ENCODE measurements at regions not wholly inside any gene's neighbourhood (a gene's known extent, or its start where the extent isn't known, plus 50 kb on each side); places are given as distances from the start of the nearest gene placed in this dataset.
"Not testable (repeated sequence)": the region's sequence is repeated elsewhere in the genome, so short reads cannot be mapped to it uniquely, and the experiment has no call there.

DNA sequence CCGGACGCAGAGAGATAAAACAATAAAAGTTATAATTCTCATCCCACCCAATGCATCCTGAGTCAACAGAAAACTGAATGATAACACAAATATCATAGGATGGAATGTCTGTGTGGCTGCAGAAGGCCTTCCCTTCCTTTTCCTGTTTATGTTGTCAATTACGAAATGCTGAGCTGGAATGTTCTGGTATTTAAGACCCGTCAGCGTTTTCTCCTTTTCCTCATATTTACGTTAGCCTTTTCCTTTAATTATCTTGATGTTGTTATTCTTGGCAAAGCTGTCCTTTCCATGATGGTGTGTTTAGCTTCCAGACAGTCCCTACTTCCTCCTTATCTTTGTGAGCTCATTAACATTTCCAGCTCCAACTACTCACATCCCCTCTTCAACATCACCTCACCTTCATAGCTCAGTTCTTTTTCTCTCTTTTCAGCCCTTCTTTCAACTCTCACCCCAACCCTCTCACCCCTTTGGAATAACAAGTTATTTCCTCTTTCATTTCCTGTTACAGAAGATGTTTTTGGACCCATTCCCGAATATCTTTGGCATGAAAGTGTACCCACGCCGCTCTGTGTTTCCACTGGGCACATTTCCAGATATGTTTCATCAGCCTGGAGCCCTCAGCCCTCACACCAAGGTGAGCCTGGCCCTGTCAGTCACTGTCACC is 221.6 kb downstream of the NR2F1-AS1 start:
- DNase-seq, result no peak

DNA sequence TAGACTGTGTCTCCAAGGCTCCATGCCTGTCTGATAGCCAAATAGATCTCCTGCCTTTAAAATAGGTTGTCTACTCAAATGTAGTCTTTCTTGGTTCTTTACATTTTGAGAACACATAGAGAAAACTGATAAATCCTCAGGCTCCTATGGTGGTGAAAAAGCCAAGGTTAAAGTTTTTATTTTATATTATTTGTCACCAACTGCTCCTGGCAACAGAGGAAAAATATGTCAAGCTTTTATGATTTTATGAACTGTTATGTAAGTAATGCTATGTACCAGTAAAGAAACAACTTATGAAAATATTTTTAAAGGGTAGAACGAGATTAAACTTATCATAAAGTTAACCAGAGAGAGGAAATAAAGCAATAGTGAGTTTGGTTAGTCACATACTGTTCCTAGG is 222.8 kb downstream of the NR2F1-AS1 start:
- no peak for DNase-seq

DNA sequence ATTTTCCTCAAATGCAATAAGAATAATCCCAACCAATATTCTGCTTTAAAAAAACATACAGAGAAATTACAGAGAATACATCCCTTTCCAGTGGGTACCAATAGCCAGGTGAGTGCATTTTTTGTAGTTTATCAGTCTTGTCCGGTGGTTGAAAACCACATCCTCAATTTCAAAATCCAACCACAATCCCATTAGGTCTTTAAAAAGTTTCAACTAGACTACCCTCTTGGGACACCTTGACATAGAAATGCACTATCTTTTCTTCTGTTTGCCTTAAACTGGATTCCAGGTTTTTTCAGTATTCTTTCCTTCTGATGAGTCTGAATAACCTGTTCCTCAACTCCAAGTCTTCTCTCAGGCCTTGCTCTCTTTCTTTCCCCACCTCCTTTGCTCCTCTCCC is 223.3 kb downstream of the NR2F1-AS1 start:
- DNase-seq, result no peak

DNA sequence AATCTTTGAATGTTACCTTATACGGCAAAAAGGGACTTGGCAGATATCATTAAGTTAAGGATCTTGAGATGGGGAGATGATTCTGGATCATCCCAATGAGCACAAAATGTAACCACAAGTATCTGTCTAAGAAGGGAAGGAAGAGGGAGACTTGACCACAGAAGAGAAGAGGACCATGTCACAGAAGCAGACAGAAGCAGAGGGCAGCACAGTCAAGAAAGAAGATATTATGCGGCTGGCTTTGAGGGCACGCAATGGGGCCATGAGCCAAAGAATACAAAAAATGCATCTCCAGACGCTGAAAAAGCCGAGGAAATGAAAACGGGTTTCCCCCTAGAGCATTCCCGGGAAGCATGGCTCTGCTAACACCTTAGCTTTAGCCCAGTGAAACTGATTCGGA is 225.3 kb downstream of the NR2F1-AS1 start:
- no peak for DNase-seq

DNA sequence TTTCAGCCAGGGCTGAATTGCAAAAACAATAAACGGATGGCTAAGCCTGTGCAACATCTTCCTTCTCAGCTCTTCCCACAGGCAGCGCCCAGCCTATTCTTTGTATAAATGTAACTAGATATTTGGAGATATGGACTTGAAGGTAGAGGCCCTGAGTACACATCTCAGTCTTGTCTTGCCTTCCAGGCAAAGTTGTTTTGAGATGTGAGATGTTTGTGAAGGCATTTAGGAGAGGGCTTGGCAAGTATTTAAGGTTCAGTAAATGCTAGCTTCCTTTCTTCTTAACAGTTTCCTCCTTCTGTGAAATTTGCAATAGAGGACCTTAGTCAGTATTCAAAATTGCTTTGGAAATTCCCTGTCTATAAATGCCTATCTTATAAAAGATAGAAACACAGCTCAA is 228.8 kb downstream of the NR2F1-AS1 start:
- DNase-seq, result no peak

DNA sequence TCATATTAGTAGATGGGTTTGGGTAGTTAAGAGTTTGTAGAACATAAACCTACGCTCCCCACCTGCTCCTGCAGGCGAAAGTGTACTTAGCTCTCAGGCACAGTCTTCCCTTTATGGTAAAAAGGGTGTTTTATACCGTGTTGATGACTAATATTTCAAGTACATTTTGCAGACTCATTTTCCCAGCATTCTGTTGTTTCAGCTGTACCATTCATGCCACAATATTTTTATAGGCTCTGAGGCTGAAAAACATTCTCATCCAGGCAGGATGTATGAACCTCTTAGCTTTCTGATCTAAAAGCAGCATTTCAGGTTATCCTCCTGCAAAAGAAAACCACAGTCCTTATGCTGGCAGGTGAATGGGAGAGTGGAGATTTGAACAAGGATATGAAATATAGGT is 231.4 kb downstream of the NR2F1-AS1 start:
- no peak for DNase-seq

DNA sequence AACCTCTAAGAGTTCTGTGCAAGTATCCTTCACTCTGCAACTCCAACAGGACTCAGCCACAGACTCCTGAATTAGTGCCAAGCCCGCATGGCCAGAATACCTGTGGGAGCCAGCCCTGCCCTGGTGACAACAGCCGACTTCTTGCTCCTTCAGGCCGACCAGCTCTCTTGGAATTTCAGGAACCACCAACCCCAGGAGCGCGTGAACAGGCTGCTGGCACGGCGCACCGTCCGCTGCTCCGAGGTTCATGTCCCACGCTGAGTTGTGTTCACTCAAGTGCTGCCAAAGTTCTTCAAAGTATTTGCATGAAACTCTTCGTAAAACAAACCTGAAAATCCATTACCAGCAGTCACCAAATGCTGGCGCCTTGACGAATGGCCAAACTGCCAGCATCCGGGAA is 232.8 kb downstream of the NR2F1-AS1 start:
- DNase-seq, result no peak

DNA sequence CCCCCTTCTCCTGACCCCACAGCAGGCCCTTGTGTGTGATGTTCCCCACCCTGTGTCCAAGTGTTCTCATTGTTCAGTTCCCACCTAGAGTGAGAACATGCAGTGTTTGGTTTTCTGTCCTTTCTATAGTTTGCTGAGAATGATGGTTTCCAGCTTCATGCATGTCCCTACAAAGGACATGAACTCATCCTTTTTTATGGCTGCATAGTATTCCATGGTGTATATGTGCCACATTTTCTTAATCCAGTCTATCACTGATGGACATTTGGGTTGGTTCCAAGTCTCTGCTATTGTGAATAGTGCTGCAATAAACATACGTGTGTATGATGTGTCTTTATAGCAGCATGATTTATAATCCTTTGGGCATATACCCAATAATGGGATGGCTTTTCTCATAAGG is 234.2 kb downstream of the NR2F1-AS1 start:
- not testable (repeated sequence) for DNase-seq

DNA sequence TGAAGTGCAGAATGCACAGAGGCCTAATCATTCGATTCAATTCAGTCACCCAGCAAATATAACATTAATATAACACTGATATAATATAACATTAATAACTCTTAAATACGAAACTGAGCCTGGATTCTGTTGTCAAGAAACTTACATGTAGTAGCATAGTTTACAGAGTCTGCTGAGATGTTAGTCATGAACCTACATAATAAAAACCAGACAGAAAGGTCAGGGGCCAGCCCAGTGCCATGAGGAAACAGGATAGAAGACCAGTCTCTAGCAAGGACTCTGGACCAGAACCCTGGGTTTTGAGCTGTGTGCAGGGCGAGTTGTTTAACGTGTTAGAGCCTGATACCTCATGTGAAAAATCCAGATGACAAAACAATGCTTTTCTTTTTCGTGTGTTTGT is 234.7 kb downstream of the NR2F1-AS1 start:
- no peak for DNase-seq

DNA sequence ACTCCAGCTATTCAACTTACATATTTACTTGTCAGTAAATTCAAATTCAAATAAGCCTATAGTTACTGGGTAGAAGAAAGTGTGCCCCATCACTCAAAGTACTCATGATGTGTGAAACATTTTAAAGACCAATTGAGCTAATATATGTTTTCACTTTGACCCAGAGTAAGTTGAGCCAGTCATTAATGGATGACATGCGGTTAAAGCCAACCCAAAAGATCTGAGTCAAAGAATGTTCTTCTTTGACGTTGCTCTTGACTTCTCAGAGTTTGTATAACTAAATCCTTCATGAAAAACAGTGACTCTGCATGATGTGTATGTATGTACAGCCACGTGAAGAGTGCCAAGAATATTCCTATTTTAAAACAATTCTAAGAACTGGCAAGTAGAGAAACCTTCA is 237.4 kb downstream of the NR2F1-AS1 start:
- no peak for DNase-seq

DNA sequence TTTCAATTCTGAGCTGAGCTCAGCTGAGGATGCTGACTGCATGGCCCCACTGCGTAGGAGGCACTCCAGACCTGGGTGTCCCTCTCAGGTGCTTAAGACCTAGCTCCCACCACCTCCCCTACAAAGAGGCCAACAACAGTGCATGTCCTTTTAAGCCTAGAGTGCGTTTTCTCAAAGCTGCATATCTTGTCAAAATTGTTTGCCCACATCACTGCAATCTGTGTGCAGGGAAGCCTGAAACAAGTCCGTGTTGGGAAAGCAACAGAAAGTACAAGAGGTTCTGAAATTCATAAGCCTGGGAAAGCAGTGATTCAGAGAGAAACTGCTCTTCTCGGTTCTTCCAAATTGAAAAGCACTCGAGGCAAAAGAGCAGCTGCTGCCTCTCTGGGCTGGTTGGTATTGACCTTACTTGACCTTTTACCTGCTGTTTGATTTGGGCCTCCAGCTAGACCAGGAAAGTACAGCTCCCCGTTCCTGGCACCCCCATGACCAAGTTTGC is 238.4 kb downstream of the NR2F1-AS1 start:
- no peak for DNase-seq

DNA sequence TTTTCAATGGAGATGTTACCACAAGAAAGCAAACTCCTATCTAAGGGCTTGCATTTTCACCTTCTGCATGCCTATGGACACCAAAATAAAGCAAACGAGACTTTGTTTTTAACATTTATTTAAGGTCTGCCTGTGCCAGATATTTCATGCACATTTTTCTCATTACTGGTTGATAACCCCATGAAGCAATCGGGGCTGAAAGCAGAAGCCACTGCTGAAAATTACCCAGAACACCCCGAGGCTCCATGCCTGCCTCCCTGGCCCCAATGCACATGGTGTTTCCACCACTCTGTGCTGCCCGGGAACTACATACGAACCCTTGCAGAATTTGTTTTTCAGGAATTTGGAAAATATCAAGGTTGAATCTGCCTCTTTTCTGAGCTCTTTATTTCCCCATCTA is 240.1 kb downstream of the NR2F1-AS1 start:
- no peak for DNase-seq

DNA sequence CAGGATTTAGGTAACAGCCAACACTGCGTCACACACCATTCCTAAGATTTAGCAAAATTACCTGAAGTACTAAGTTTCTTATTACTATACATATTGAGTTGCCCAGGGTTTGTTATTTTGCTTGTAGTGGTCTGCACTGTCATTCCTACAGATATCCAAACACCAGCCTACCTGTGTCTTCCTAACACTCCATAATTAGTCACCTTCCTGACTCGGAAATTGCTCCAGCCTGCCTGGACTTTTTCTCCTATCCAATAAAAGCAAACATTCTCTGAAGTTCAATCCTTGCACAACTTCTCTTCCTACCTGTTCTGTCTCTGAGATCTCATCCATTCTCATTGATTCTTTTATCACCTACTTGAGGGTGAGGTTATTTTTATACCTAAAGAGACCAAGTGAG is 243.9 kb downstream of the NR2F1-AS1 start:
- DNase-seq, result no peak

DNA sequence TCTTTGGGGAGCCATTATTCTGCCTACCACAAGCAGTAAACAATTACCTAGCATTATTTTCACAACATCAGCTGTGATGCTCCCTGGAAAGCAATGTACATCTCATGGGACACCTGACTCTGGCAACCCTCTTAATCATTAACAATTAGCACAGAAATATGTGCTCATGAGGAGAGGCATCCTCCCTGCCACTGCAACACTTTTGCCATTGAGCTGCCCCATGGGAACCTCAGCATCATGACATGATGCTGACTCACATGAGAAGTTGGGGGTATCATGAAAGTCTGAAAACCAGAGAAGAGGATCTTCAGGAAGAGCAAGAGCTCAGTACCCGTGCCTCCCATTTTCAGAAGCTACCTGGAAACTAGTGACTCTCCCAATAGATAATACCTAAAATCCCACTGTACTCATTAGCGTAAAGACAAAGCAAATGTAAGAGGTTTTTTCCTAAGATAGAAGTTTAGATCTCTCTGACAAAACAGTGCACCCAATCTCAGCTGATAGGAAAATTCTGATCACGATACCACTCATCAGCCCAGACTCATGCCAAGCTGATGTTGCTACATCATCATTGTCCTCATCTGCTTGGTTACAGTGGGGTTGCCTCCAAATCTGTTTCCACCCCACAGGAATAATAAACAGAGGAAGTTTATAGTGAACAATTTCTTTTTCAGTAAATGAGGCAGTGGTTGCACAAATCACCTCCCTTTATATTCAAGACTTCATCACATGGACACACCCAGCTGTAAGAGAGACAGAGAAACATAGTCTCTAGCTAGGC is 244.5 kb downstream of the NR2F1-AS1 start:
- no peak for DNase-seq

DNA sequence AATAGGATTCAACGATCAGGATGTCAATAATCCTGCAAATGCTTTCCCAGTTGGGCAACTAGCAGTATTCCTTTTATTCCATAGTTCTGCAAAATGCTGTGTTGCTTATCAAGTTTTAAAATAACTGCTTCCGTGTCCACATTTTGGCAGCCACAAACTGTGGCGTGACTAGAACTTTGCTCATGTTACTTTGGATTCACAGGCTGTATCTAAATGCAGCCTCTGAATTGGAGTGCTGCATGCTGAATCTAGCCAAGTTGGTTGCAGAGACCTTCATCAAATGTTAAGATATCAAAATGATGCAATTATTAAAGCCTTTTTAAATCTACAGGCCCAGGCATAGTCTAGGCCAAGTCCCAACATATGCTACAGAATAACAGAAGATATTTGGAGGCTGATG is 249.2 kb downstream of the NR2F1-AS1 start:
- DNase-seq, result no peak

DNA sequence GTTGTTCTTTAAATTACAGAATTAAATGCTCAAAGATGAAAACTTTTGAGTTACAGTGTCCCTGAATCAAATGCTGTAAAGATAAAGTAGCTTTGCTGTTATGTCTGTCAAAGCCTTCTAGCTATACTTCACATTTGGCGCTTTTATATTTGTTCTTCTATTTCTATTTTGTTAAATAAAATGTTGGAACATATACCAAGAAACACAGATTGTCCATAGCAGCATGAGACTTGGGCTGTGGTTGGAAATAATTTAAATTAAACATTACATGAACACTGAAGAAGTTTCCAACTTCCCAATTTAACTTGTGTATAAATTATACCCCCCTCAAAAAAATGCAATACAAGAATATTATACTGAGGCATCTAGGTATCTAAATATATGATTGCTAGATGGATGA is 249.8 kb downstream of the NR2F1-AS1 start:
- DNase-seq, result no peak

DNA sequence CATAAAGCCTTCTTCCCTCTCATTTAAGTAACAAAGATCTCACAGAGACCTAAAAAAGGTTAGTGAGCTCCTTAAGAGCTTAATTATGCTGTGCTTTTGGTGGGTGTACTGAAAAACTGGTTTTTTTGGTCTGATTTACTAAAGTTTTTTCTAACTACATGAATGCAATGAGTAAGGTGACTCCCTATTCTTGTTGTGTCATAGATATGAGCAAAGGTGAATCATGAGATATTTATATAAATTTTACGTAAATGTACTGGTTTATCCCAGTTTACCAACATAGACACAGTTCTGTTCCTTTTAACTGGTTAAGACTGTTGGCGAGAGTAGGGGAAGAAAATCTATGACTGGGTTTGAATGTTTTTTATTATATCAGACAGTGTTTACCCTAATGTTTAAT is 250.5 kb downstream of the NR2F1-AS1 start:
- DNase-seq, result no peak

DNA sequence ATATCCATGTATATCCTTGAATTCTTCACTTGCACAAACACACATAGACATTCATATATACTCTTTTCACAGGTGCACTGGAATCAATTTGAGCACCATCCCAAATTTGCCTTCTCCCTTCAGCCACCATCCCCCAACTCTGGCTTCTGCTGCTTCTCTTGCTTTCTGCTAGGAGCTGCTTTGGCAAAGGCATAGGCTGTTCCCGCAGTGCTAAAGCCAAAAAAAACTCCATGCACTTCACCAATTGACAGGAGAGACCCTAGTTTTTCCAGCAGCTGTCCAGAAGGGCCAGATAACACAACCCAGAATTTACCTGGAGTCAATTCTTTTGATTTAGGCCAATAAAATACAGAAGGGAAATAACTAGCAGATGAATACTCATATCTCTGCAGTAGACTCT is 251.3 kb downstream of the NR2F1-AS1 start:
- no peak for DNase-seq

DNA sequence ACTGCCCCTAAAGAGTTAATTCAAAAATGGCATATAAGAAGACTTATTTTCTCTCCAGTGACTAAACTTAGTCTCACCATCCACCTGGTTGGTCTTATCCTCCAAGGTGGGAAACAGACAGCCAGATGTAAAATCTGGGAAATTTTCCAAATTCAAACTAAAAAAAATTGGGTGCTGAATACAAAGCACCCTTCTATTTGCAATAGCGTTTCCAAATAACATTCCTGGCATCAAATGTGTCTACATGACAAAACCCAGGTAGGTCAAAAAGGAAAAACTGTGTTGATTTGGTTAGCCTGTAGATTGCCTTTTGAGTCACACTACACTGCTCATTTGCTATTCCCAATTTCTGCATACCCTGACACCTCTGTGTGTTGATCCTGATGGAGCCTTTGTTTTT is 252.2 kb downstream of the NR2F1-AS1 start:
- no peak for DNase-seq

DNA sequence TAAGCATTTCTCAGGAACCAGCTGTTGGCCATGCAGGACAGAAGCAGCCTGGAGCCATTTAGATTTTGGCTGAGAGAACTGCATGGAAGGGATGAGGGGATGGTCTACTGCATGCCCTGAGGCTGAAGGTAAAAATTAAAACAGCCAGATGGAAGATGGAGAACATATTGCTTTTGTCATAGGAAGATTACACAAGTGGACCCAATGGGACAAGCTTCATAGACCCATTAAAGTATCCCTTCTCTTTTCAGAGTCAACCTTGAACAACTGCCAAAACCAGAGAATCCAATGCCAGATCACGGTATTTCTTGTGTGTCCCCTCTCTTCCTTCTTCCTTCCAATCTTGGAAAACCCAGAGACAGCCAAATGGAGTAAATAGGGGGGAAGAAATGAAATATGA is 253.4 kb downstream of the NR2F1-AS1 start:
- DNase-seq, result no peak

DNA sequence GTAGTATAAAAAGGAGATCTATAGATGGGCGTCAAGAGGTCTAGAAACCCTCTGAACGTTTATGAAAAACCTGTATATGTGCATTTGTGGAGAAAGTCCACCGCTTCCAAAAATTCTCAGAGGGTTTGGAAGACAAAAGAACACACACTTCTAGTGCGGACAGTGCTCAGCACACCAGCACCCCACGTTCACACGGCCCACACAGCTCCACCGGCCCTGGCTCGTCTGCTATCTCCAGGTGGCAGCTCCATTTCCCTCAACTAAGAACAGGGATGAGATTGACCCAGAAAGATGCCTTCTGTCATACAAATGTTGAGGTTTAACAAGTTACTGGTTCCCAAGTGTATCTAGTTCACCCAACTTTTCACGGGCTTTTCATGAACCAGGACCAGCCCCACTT is 255.1 kb downstream of the NR2F1-AS1 start:
- no peak for DNase-seq

DNA sequence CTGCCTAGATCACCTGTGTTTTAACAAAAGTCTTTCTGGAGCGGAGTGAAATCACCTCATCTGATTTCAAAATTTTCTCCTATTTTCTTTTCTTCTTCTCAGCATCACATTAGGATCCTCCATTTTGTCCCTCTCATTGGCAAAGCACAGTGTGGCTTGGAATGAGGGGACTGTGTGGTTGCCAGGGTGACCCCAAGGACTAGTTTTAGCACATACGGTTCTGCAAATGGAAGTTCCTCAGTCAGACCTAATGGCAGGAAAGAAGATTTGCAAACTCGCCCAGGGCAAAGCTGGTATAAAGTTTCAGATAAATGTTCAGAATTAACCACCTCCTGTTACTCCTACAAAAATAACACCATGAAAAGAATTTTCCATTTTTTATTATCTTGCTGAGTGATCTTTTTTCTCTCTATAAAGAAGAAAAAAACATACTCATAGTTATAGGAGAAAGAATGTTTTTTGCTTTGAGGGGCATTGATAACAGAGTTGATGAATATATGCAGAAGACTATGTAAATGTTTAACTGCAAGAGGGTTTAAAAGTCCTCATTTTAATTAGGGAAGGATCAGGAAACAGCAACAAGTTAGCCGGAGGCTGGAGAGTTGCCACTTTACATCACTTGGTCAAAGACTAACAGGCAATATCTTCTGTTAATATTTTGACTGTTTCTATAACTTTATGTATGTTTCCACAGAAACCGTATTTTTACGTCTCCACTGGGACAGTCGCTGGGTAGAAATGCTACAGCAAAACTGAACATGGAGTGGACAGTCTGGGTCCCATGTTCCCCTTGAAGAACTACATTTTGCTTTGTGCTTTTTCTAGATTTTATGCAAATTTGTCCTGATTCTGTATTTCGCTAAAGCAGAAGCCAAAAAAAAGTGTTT is 257.8 kb downstream of the NR2F1-AS1 start:
- DNase-seq, result no peak

DNA sequence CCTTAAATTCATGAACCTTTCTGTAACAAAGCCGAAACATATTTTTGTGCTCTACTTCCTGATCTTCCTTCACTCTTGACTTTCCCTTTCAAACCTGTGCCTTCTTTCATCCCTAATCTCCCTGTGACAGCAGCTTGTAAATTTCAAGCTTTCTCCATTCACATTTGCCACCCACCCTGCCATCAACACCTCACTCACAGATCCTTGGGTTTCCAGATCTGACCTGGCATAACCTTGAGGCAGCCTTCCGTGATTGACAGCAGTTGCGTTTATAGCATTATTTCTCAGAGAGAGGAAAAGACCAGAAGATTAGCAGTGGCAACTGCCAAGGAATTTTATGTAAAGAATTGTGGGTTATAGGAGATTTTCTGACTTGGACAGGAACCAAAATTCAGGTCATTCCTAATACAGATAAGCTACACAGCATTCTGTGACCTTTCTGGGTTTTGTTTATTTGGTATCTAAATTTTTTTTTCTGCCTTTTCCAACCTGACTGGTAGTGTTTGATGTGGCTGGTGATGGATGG is 260.0 kb downstream of the NR2F1-AS1 start:
- DNase-seq, result no peak

All from suppressor macrophage treated with lipopolysaccharide for 1 hour (primary cell).